H7 (cell line): ENCODE measurements at regions not wholly inside any gene's neighbourhood (a gene's known extent, or its start where the extent isn't known, plus 50 kb on each side); places are given as distances from the start of the nearest gene placed in this dataset.
"Not testable (repeated sequence)": the region's sequence is repeated elsewhere in the genome, so short reads cannot be mapped to it uniquely, and the experiment has no call there.

Experiments
- DNase-seq: peaks from one replicate; pipeline ENCODE4 v3.0.0; 2012
- H3K27me3 ChIP-seq: 2 replicates; pipeline ENCODE4 v1.6.0; 2011; ENCODE audit warnings: mild to moderate bottlenecking, low read length; ENCODE audit not compliant: control insufficient read depth, insufficient read depth
- H3K36me3 ChIP-seq: replicated peaks from 2 replicates; pipeline ENCODE4 v1.5.1; 2011; ENCODE audit warnings: low read length; ENCODE audit not compliant: control insufficient read depth, insufficient read depth
- H3K4me3 ChIP-seq: 2 replicates; pipeline ENCODE4 v1.5.1; 2011; ENCODE audit warnings: low read depth, mild to moderate bottlenecking, control low read depth, low read length, moderate library complexity; ENCODE audit not compliant: insufficient read depth

- not testable (repeated sequence) for H3K36me3 ChIP-seq, H3K4me3 ChIP-seq, DNase-seq, H3K27me3 ChIP-seq
Measured at GRCh38 chr6:142016666-142017065, 116.1 kb upstream of the GJE1 start.

- H3K27me3 ChIP-seq, H3K36me3 ChIP-seq, DNase-seq, H3K4me3 ChIP-seq: not testable (repeated sequence)
Measured at GRCh38 chr6:142015463-142015862, 117.3 kb upstream of the GJE1 start.

DNA sequence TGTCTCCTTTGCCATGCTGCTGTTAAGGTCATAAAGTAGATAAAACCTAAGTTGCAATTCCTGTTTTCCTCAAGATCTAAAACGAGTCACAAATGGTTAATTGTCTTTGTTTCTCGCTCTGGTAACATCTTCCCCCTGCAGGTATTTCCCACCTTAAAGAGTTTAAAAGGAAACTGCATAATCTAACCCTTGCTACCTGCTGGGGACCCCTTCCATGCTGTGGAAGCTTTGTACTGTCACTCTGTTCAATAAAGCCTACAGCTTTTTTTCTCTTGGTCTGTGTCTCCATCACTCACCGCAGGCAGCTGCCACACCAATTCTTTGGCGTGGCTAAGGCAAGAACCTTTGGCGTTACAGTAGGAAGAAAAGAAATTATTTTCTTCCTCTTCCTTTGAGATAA, 117.7 kb upstream of the GJE1 start:
- Histone ChIP-seq H3K36me3 (no peaks in the 10 kb centered on the region), H3K4me3 (no peak overlapping the region), H3K27me3 (no peaks in the 10 kb centered on the region)
- no peak for DNase-seq

- no peak for DNase-seq
- Histone ChIP-seq H3K4me3 (no peak overlapping the region), H3K27me3 (no peaks in the 10 kb centered on the region), H3K36me3 (no peaks in the 10 kb centered on the region)
Measured at GRCh38 chr6:142014515-142014914, 118.2 kb upstream of the GJE1 start.

DNA sequence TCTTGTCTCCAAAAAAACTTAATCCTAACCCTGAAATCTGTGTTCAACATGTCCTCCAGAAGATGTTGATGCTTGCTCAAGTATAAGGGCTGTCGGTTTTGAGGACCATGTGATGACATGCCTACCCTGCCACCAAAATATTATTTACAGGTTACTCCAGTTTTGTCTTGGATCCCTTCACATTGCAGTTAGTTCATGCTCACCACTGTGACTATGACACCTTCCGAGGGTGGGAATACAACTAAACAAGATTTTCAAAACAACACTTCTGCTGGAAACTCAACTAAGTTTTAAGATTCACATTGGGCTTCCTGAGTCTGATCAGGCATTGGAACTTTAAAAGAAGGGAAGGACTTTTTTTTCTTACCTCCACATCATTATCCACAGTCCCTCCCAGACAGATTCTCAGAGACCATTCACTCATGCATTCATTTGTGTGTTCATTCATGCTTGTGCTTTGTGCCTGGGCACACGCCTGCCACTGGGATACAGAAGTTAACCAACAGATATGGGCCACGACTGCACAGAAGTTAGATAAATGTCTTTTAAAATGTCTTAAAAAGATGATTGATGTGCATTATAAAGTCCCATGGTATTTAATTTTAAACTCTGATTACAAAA, 118.7 kb upstream of the GJE1 start:
- H3K4me3 ChIP-seq = no peak overlapping the region
- H3K36me3 ChIP-seq = no peaks in the 10 kb centered on the region
- H3K27me3 ChIP-seq = no peaks in the 10 kb centered on the region
- DNase-seq = no peak

- H3K36me3 ChIP-seq = no peaks in the 10 kb centered on the region
- H3K27me3 ChIP-seq = no peaks in the 10 kb centered on the region
- no peak for DNase-seq
- no peak overlapping the region for H3K4me3 ChIP-seq
Measured at GRCh38 chr6:142013287-142013686, 119.4 kb upstream of the GJE1 start.

GRCh38 chr6:142011775-142012174, 121.0 kb upstream of the GJE1 start:
- Histone ChIP-seq H3K36me3 (no peaks in the 10 kb centered on the region), H3K27me3 (no peaks in the 10 kb centered on the region), H3K4me3 (no peak overlapping the region)
- DNase-seq = no peak

DNA sequence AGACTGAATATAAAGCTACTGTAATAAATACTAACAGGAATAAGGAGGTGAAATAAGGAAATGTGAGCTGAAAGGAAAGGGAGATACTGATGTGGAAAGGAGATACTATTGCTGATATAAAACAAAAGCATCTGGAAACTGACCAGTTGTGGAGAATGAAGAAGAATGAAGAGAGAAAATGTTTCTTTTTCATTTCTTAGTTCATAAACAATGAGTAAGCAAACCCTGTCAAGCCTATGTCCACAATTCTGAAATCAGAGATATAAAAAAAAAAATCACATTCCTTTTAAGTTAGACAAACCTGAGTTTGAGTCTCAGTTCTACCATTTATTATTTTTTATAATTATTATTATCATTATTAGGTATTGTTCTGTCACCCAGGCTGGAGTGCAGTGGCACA, 121.6 kb upstream of the GJE1 start:
- Histone ChIP-seq H3K4me3 (no peak overlapping the region), H3K27me3 (no peaks in the 10 kb centered on the region), H3K36me3 (no peaks in the 10 kb centered on the region)
- no peak for DNase-seq

- Histone ChIP-seq H3K27me3 (no peaks in the 10 kb centered on the region), H3K4me3 (no peak overlapping the region), H3K36me3 (no peaks in the 10 kb centered on the region)
- DNase-seq = no peak
Measured at GRCh38 chr6:142009647-142010046, 123.1 kb upstream of the GJE1 start.

GRCh38 chr6:142008781-142009180, 123.9 kb upstream of the GJE1 start:
- Histone ChIP-seq H3K4me3 (no peak overlapping the region), H3K36me3 (no peaks in the 10 kb centered on the region), H3K27me3 (no peaks in the 10 kb centered on the region)
- no peak for DNase-seq

- no peak for DNase-seq
Measured at GRCh38 chr6:142008016-142008735, 124.5 kb upstream of the GJE1 start.

GRCh38 chr6:142005021-142005420, 127.7 kb upstream of the GJE1 start:
- no peak for DNase-seq
- Histone ChIP-seq H3K36me3 (no peaks in the 10 kb centered on the region), H3K4me3 (no peak overlapping the region), H3K27me3 (no peaks in the 10 kb centered on the region)

More at GRCh38 chr6:142008016-142008735, 124.5 kb upstream of the GJE1 start:
- no peaks in the 10 kb centered on the region for H3K27me3 ChIP-seq
- no peaks in the 10 kb centered on the region for H3K36me3 ChIP-seq
- H3K4me3 ChIP-seq = no peak overlapping the region

GRCh38 chr6:142002825-142003405, 129.8 kb upstream of the GJE1 start:
- H3K36me3 ChIP-seq = no peaks in the 10 kb centered on the region
- no peak overlapping the region for H3K4me3 ChIP-seq
- no peak for DNase-seq
- H3K27me3 ChIP-seq = no peaks in the 10 kb centered on the region

GRCh38 chr6:141996823-141997222, 135.9 kb upstream of the GJE1 start:
- H3K4me3 ChIP-seq = no peak overlapping the region
- H3K36me3 ChIP-seq = no peaks in the 10 kb centered on the region
- no peaks in the 10 kb centered on the region for H3K27me3 ChIP-seq
- no peak for DNase-seq

GRCh38 chr6:141992109-141992508, 140.6 kb upstream of the GJE1 start:
- DNase-seq = no peak
- Histone ChIP-seq H3K27me3 (no peaks in the 10 kb centered on the region), H3K4me3 (no peak overlapping the region), H3K36me3 (no peaks in the 10 kb centered on the region)
